Loucy (cell line): ENCODE measurements at regions not wholly inside any gene's neighbourhood (a gene's known extent, or its start where the extent isn't known, plus 50 kb on each side); places are given as distances from the start of the nearest gene placed in this dataset.

Experiments used
- EZH2phosphoT487 ChIP-seq: fragments of 200-600 bp; IDR thresholded peaks from 2 replicates; pipeline ENCODE4 v1.6.1; 2018; ENCODE audit warnings: antibody characterized with exemption, mild to moderate bottlenecking, moderate library complexity, borderline replicate concordance
- TF ChIP-seq, protein P1 (sequence below): fragments of 200-600 bp; sonication (generic); conservative IDR thresholded peaks from 2 replicates; pipeline ENCODE4 v1.5.1; 2014; ENCODE audit warnings: mild to moderate bottlenecking, antibody characterized with exemption, low read length

DNA sequence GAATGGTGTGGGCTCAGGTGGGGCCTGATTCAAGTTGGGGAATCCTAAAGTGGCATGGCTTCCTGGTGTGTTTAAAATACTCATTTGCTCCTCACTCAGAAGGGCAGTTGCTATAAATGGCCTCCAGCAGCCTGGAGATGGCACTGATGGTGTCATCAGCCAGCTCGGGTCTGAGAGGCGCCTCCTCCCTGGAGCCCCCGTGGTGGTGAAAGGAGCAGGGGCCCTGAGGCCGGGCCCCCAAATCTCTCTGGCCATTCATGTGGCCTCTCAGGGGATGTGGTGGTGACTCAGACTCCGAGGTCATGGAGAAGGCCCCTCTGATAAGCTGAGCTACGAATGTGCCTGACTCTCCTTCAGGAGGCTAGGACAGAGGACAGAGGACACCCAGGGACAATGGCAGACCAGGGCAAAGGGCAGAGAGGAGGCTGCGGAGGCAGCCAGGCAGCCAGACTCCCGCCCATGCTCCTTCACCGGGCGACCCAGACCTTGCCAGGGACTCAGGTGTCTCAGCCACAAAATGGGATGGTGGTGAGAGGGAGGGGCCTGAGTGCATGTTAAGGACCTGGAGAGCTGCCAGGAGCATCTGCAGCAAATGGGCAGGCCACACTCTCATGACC, 129.2 kb downstream of the CTTN start:
- TF ChIP-seq, protein P1, sequence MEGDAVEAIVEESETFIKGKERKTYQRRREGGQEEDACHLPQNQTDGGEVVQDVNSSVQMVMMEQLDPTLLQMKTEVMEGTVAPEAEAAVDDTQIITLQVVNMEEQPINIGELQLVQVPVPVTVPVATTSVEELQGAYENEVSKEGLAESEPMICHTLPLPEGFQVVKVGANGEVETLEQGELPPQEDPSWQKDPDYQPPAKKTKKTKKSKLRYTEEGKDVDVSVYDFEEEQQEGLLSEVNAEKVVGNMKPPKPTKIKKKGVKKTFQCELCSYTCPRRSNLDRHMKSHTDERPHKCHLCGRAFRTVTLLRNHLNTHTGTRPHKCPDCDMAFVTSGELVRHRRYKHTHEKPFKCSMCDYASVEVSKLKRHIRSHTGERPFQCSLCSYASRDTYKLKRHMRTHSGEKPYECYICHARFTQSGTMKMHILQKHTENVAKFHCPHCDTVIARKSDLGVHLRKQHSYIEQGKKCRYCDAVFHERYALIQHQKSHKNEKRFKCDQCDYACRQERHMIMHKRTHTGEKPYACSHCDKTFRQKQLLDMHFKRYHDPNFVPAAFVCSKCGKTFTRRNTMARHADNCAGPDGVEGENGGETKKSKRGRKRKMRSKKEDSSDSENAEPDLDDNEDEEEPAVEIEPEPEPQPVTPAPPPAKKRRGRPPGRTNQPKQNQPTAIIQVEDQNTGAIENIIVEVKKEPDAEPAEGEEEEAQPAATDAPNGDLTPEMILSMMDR: no peak
- no peak for TF ChIP-seq EZH2phosphoT487
